ENCODE measurements at regions not wholly inside any gene's neighbourhood (a gene's known extent, or its start where the extent isn't known, plus 50 kb on each side); places are given as distances from the start of the nearest gene placed in this dataset.

GRCh38 chr7:16354573-16354972 lies 66.8 kb downstream of the CRPPA start:
- Histone ChIP-seq H3K9me2 (ENCODE audit: insufficient read depth) (no peaks in the 10 kb centered on the region), H3K79me2 (replicated peaks; ENCODE audit: insufficient read depth) (no peaks in the 10 kb centered on the region), H3K27ac (ENCODE audit: low read depth) (no peak overlapping the region), H2AFZ (no peak overlapping the region), H3K4me3 (no peak overlapping the region), H3K4me1 (ENCODE audit: insufficient read depth) (no peaks in the 10 kb centered on the region), H4K20me1 (replicated peaks; ENCODE audit: insufficient read depth) (no peaks in the 10 kb centered on the region), H3K27me3 (ENCODE audit: insufficient read depth) (no peaks in the 10 kb centered on the region), H3K36me3 (ENCODE audit: insufficient read depth) (no peaks in the 10 kb centered on the region), H3F3A (replicated peaks; ENCODE audit: low read depth) (no peaks in the 10 kb centered on the region), H3K4me2 (no peak overlapping the region)
- no peak overlapping the region for H3K27ac Mint-ChIP-seq
- DNase-seq (ENCODE audit: low spot score) (no peak), ATAC-seq (no peak)
- no peaks in the 10 kb centered on the region for H3K36me3 Mint-ChIP-seq (ENCODE audit: low read depth)
- no peaks in the 10 kb centered on the region for H3K4me1 Mint-ChIP-seq
- peaks cover 2% of the 10 kb centered on the region for H3K27me3 Mint-ChIP-seq (ENCODE audit: insufficient read depth, low read depth, poor library complexity)
- TF ChIP-seq ZNF114 (CRISPR knock-in tag; IDR thresholded peaks at IDR 0.05) (no peak), EZH2phosphoT487 (IDR thresholded peaks at IDR 0.05; ENCODE audit: unreplicated experiment) (no peak), CREB1 (CRISPR knock-in tag; IDR thresholded peaks at IDR 0.05; ENCODE audit: low read depth) (no peak), STAT1 (IDR thresholded peaks at IDR 0.05; ENCODE audit: unreplicated experiment) (no peak), JUNB (IDR thresholded peaks at IDR 0.05; ENCODE audit: unreplicated experiment) (no peak), ETS1 (IDR thresholded peaks at IDR 0.05) (no peak), POLR2AphosphoS5 (IDR thresholded peaks at IDR 0.05; ENCODE audit: low read depth) (no peak), NANOG (IDR thresholded peaks at IDR 0.05; ENCODE audit: borderline replicate concordance) (no peak), EZH2 (IDR thresholded peaks at IDR 0.05; ENCODE audit: low read depth, unreplicated experiment) (no peak), CTCF (conservative IDR thresholded peaks at IDR 0.05; ENCODE audit: low read depth in 2 of 2) (no peak), ZNF331 (CRISPR knock-in tag; IDR thresholded peaks at IDR 0.05; ENCODE audit: low read depth) (no peak), REST (IDR thresholded peaks at IDR 0.05; ENCODE audit: unreplicated experiment) (no peak), ZNF462 (CRISPR knock-in tag; IDR thresholded peaks at IDR 0.05) (no peak)
- H3K4me3 Mint-ChIP-seq, result no peak overlapping the region
- H3K9me3 Mint-ChIP-seq, result 0 out of 3 replicates have a peak, but pooled peaks cover under 1% of the 10 kb centered on the region

All from GM23338 (cell line).